SH-SY5Y (cell line): ENCODE measurements at regions not wholly inside any gene's neighbourhood (a gene's known extent, or its start where the extent isn't known, plus 50 kb on each side); places are given as distances from the start of the nearest gene placed in this dataset.

Experiments used
- GATA2 ChIP-seq: IDR thresholded peaks from 2 replicates; pipeline ENCODE4 v1.6.1; 2011; ENCODE audit warnings: mild to moderate bottlenecking, low read depth, low read length
- GATA3 ChIP-seq: IDR thresholded peaks from 2 replicates; pipeline ENCODE4 v1.6.1; 2011; ENCODE audit warnings: low read depth, mild to moderate bottlenecking, low read length, moderate library complexity

GRCh38 chr3:168425936-168426595, 330.3 kb upstream of the GOLIM4 start:
- TF ChIP-seq GATA3 (no peak), GATA2 (no peak)
